IMR-90 (cell line): ENCODE measurements at regions not wholly inside any gene's neighbourhood (a gene's known extent, or its start where the extent isn't known, plus 50 kb on each side); places are given as distances from the start of the nearest gene placed in this dataset.
A peak's percentile ranks its signal among the peaks of the same experiment; 100 is the strongest.

Experiments
- ATAC-seq: fragments of 200-7000 bp; cut with Tn5 transposase; 2 replicates; pipeline ENCODE4 v1.9.1; 2020; ENCODE audit warnings: low read depth, mild to moderate bottlenecking, moderate library complexity
- BruUV-seq: library from RNA; stranded (reverse); fragments of 400-500 nt; replicated peaks from 2 replicates; lab custom pipeline; 2021; lab: Mats Ljungman, UMichigan
- CTCF ChIA-PET: fragments of 300-600 bp; formaldehyde crosslinking; extraction: SDS; loops from one replicate; lab custom pipeline; 2021; ENCODE audit warnings: antibody characterized with exemption; lab: Yijun Ruan, JAX
- POLR2A ChIA-PET: fragments of 300-600 bp; sonication (Branson Sonifier 250); formaldehyde crosslinking; loops from one replicate; lab custom pipeline; 2022; ENCODE audit warnings: antibody characterized with exemption; ENCODE audit not compliant: unreplicated experiment; lab: Charles Lee
- DNase-seq: peaks from one replicate; pipeline ENCODE4 v3.0.0; 2013
- H2AFZ ChIP-seq: replicated peaks from 2 replicates; pipeline ENCODE3; 2013; ENCODE audit warnings: low read length, mild to moderate bottlenecking; ENCODE audit not compliant: poor library complexity
- H2AK5ac ChIP-seq: 2 replicates; pipeline ENCODE4 v1.6.1; 2013; ENCODE audit warnings: low read depth, low read length, inconsistent platforms
- H2AK9ac ChIP-seq: replicated peaks from 2 replicates; pipeline ENCODE3; 2013; ENCODE audit warnings: mild to moderate bottlenecking, low read depth, low read length, moderate library complexity; ENCODE audit not compliant: poor library complexity
- H2BK120ac ChIP-seq: 2 replicates; pipeline ENCODE4 v1.6.1; 2013; ENCODE audit warnings: low read depth, low read length, inconsistent platforms
- H2BK15ac ChIP-seq: 3 replicates; pipeline ENCODE4 v1.6.1; 2013; ENCODE audit warnings: low read depth, low read length, inconsistent platforms
- H2BK20ac ChIP-seq: 2 replicates; pipeline ENCODE4 v1.6.1; 2013; ENCODE audit warnings: low read depth, mild to moderate bottlenecking, inconsistent platforms, low read length, moderate library complexity
- H2BK5ac ChIP-seq: 2 replicates; pipeline ENCODE4 v1.6.1; 2013; ENCODE audit warnings: mild to moderate bottlenecking, low read depth, low read length, inconsistent platforms; ENCODE audit not compliant: poor library complexity, severe bottlenecking
- H3K14ac ChIP-seq: replicated peaks from 2 replicates; pipeline ENCODE4 v1.6.1; 2013; ENCODE audit warnings: low read depth, low read length, inconsistent platforms
- H3K18ac ChIP-seq: 2 replicates; pipeline ENCODE4 v1.6.1; 2013; ENCODE audit warnings: low read depth, low read length, control low read depth
- H3K23ac ChIP-seq: 2 replicates; pipeline ENCODE4 v1.6.1; 2013; ENCODE audit warnings: low read depth, low read length, inconsistent platforms
- H3K27ac ChIP-seq: 2 replicates; pipeline ENCODE4 v1.5.1; 2013; ENCODE audit warnings: mild to moderate bottlenecking, control low read depth, low read length; ENCODE audit not compliant: insufficient read depth
- H3K27me3 ChIP-seq: 2 replicates; pipeline ENCODE4 v1.6.1; 2013; ENCODE audit warnings: low read length; ENCODE audit not compliant: control insufficient read depth, insufficient read depth
- H3K36me3 ChIP-seq: 2 replicates; pipeline ENCODE4 v1.6.1; 2013; ENCODE audit warnings: low read length, mixed read lengths; ENCODE audit not compliant: control insufficient read depth, insufficient read depth
- H3K4ac ChIP-seq: 2 replicates; pipeline ENCODE4 v1.6.1; 2013; ENCODE audit warnings: low read depth, low read length, inconsistent platforms
- H3K4me1 ChIP-seq: 2 replicates; pipeline ENCODE4 v1.6.1; 2013; ENCODE audit warnings: low read length, mixed read lengths; ENCODE audit not compliant: control insufficient read depth, insufficient read depth
- H3K4me2 ChIP-seq: 2 replicates; pipeline ENCODE4 v1.6.1; 2013; ENCODE audit warnings: low read depth, mild to moderate bottlenecking, control low read depth, low read length, moderate library complexity
- H3K4me3 ChIP-seq: 2 replicates; pipeline ENCODE4 v1.5.1; 2013; ENCODE audit warnings: low read depth, mild to moderate bottlenecking, control low read depth, low read length, moderate library complexity; ENCODE audit not compliant: insufficient read depth
- H3K56ac ChIP-seq: 2 replicates; pipeline ENCODE4 v1.6.1; 2013; ENCODE audit warnings: low read length, inconsistent platforms; ENCODE audit not compliant: insufficient read depth; ENCODE audit errors: extremely low read depth
- H3K79me1 ChIP-seq, 2 experiments: 2 replicates each; pipeline ENCODE4 v1.6.1; 2013; ENCODE audit warnings: low read length in 2 of 2, inconsistent platforms in 1 of 2, low read depth in 1 of 2
- H3K9ac ChIP-seq: 2 replicates; pipeline ENCODE4 v1.6.1; 2013; ENCODE audit warnings: low read depth, low read length, control low read depth
- H3K9me1 ChIP-seq: 2 replicates; pipeline ENCODE4 v1.6.1; 2013; ENCODE audit warnings: low read length, inconsistent platforms; ENCODE audit not compliant: insufficient read depth
- H3K9me3 ChIP-seq: 2 replicates; pipeline ENCODE4 v1.6.1; 2013; ENCODE audit warnings: low read length; ENCODE audit not compliant: control insufficient read depth, insufficient read depth
- H4K20me1 ChIP-seq: 2 replicates; pipeline ENCODE4 v1.6.1; 2013; ENCODE audit warnings: low read length, inconsistent platforms; ENCODE audit not compliant: insufficient read depth
- H4K5ac ChIP-seq: 2 replicates; pipeline ENCODE4 v1.6.1; 2013; ENCODE audit warnings: mild to moderate bottlenecking, low read depth, low read length, control low read depth
- H4K8ac ChIP-seq, 2 experiments: 2 replicates each; pipeline ENCODE4 v1.6.1; 2013; ENCODE audit warnings: low read depth in 2 of 2, low read length in 2 of 2, control low read depth in 1 of 2, inconsistent platforms in 1 of 2
- H4K91ac ChIP-seq: 2 replicates; pipeline ENCODE4 v1.6.1; 2013; ENCODE audit warnings: low read depth, low read length, inconsistent platforms; ENCODE audit not compliant: insufficient read depth
- BHLHE40 ChIP-seq: fragments of 150-350 bp; IDR thresholded peaks from 2 replicates; pipeline ENCODE4 v1.6.1; 2016; ENCODE audit warnings: mild to moderate bottlenecking, low read depth, low read length
- CHD1 ChIP-seq: IDR thresholded peaks from 2 replicates; pipeline ENCODE4 v1.6.1; 2012; ENCODE audit warnings: low read depth, low read length, improper control_type of control experiment
- ELK1 ChIP-seq: fragments of 150-350 bp; IDR thresholded peaks from 2 replicates; pipeline ENCODE4 v1.6.1; 2016; ENCODE audit warnings: low read depth, mild to moderate bottlenecking, low read length, moderate library complexity, borderline replicate concordance
- FOS ChIP-seq: fragments of 150-350 bp; IDR thresholded peaks from 2 replicates; pipeline ENCODE4 v1.6.1; 2016; ENCODE audit warnings: low read depth, low read length
- MAFK ChIP-seq: IDR thresholded peaks from 2 replicates; pipeline ENCODE4 v1.6.1; 2012; ENCODE audit warnings: low read depth, low read length, improper control_type of control experiment
- MAZ ChIP-seq: IDR thresholded peaks from 2 replicates; pipeline ENCODE4 v1.6.1; 2012; ENCODE audit warnings: low read depth, mild to moderate bottlenecking, low read length, improper control_type of control experiment, moderate library complexity, borderline replicate concordance
- MXI1 ChIP-seq: IDR thresholded peaks from 2 replicates; pipeline ENCODE4 v1.6.1; 2012; ENCODE audit warnings: low read depth, mild to moderate bottlenecking, low read length, moderate library complexity, borderline replicate concordance
- NFE2L2 ChIP-seq: fragments of 150-350 bp; IDR thresholded peaks from 2 replicates; pipeline ENCODE4 v1.6.1; 2016; ENCODE audit warnings: low read depth, mild to moderate bottlenecking, low read length
- POLR2A ChIP-seq: IDR thresholded peaks from 2 replicates; pipeline ENCODE4 v1.6.1; 2012; ENCODE audit warnings: mild to moderate bottlenecking, low read depth, low read length
- RCOR1 ChIP-seq: IDR thresholded peaks from 2 replicates; pipeline ENCODE4 v1.6.1; 2012; ENCODE audit warnings: mild to moderate bottlenecking, low read length, improper control_type of control experiment; ENCODE audit not compliant: insufficient replicate concordance
- SMC3 ChIP-seq: fragments of 150-350 bp; IDR thresholded peaks from 2 replicates; pipeline ENCODE4 v1.6.1; 2016; ENCODE audit warnings: low read depth, mild to moderate bottlenecking, antibody characterized with exemption, low read length, moderate library complexity
- WGBS, 2 experiments: methylation state at CpG; one replicate each; pipeline versions ENCODE4 v1.1.5 to v1.1.7; 2013; ENCODE audit warnings: missing lambda C conversion rate in 2 of 2; ENCODE audit not compliant: insufficient read length in 1 of 2; ENCODE audit errors: extremely low coverage in 2 of 2; 5-methylcytosine and 5-hydroxymethylcytosine counted together
- dilution Hi-C: fragments of 300-500 bp; cut with HindIII; formaldehyde crosslinking; loops from one replicate; pipeline ENCODE4 v1.14.3; 2018; ENCODE audit warnings: low sequenced_read_pairs; ENCODE audit not compliant: unreplicated experiment
- in situ Hi-C: fragments of 300-500 bp; cut with MboI; formaldehyde crosslinking; loops from 3 replicates; pipeline ENCODE4 v1.14.3; 2019; ENCODE audit warnings: low sequenced_read_pairs, inconsistent platforms, mixed read lengths
- intact Hi-C: fragments of 100-400 bp; cut with micrococcal nuclease; formaldehyde crosslinking; loops from 2 replicates; pipeline ENCODE4 v1.10.0; 2022
- TF ChIP-seq, protein P1 (sequence below): fragments of 150-350 bp; IDR thresholded peaks from 2 replicates; pipeline ENCODE4 v1.6.1; 2017; ENCODE audit warnings: mild to moderate bottlenecking, antibody characterized with exemption, low read length, low read depth
- TF ChIP-seq, protein P2 (sequence below): conservative IDR thresholded peaks from 2 replicates; pipeline ENCODE4 v1.5.1; 2012; ENCODE audit warnings: mild to moderate bottlenecking, low read depth, low read length, improper control_type of control experiment

DNA sequence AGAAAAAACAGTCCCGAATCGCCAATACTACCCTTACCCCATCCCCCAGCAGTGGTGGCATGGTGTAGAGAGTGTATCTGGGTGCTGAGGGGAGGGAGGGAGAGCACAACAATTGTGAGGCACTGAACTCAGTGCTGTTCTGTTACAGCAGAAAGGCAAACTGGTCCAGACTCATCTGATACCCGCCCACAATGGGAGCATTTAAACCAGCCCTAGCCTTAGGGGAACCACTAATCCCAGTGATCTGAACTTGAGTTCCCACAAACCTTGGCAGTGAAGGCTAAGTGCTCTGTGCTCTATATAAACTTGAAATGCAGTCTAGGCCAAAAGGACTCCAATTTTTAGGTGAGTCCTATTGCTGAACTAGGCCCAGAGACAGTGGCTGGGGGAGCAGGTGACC lies 666.4 kb upstream of the PTCHD4 start:
- Histone ChIP-seq H3K4me2 (no peak overlapping the region), H3K14ac (no peak overlapping the region), H2BK120ac (no peak overlapping the region), H2BK20ac (no peak overlapping the region), H3K79me1 (no peaks in the 10 kb centered on the region), H3K4me1 (no peaks in the 10 kb centered on the region; the same call in none of the 2 replicates), H3K4me3 (no peak overlapping the region), H3K9me3 (no peaks in the 10 kb centered on the region), H4K20me1 (no peaks in the 10 kb centered on the region), H2BK5ac (no peak overlapping the region), H3K56ac (no peak overlapping the region), H3K27me3 (no peaks in the 10 kb centered on the region), H2BK15ac (no peak overlapping the region), H3K36me3 (no peaks in the 10 kb centered on the region), H3K23ac (no peak overlapping the region), H3K4ac (no peak overlapping the region), H3K9me1 (no peaks in the 10 kb centered on the region), H4K91ac (no peak overlapping the region), H2AFZ (peak overlapping the region; percentile 61), H3K9ac (no peak overlapping the region), H3K27ac (no peak overlapping the region), H2AK9ac (no peak overlapping the region), H4K5ac (no peak overlapping the region), H4K8ac (no peak overlapping the region), H2AK5ac (no peak overlapping the region), H3K18ac (no peak overlapping the region)
- ChIA-PET CTCF (no interaction called here), POLR2A (no interaction called here)
- no CpG with 5 or more reads among the region's 3 CpGs for WGBS, 2 experiments
- dilution Hi-C loops = no loop called here
- intact Hi-C loops = no loop called here
- ATAC-seq (no peak), DNase-seq (no peak)
- BruUV-seq = no TSS peak
- in situ Hi-C loops = no loop called here
- TF ChIP-seq NFE2L2 (no peak), ELK1 (no peak), BHLHE40 (no peak), FOS (no peak), RCOR1 (no peak), MAZ (no peak), MXI1 (no peak), CHD1 (no peak), SMC3 (no peak), POLR2A (no peak), MAFK (no peak)
- TF ChIP-seq, protein P1, sequence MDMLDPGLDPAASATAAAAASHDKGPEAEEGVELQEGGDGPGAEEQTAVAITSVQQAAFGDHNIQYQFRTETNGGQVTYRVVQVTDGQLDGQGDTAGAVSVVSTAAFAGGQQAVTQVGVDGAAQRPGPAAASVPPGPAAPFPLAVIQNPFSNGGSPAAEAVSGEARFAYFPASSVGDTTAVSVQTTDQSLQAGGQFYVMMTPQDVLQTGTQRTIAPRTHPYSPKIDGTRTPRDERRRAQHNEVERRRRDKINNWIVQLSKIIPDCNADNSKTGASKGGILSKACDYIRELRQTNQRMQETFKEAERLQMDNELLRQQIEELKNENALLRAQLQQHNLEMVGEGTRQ = no peak
- TF ChIP-seq, protein P2, sequence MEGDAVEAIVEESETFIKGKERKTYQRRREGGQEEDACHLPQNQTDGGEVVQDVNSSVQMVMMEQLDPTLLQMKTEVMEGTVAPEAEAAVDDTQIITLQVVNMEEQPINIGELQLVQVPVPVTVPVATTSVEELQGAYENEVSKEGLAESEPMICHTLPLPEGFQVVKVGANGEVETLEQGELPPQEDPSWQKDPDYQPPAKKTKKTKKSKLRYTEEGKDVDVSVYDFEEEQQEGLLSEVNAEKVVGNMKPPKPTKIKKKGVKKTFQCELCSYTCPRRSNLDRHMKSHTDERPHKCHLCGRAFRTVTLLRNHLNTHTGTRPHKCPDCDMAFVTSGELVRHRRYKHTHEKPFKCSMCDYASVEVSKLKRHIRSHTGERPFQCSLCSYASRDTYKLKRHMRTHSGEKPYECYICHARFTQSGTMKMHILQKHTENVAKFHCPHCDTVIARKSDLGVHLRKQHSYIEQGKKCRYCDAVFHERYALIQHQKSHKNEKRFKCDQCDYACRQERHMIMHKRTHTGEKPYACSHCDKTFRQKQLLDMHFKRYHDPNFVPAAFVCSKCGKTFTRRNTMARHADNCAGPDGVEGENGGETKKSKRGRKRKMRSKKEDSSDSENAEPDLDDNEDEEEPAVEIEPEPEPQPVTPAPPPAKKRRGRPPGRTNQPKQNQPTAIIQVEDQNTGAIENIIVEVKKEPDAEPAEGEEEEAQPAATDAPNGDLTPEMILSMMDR = no peak
